Right lobe of liver (tissue), 4 donors: ENCODE measurements at regions not wholly inside any gene's neighbourhood (a gene's known extent, or its start where the extent isn't known, plus 50 kb on each side); places are given as distances from the start of the nearest gene placed in this dataset.

Experiments used
- CTCF ChIP-seq, 4 donors: fragments of 200-600 bp in 3 of 4; fragments of 450-650 bp in 1 of 4; IDR thresholded peaks; one replicate each; pipeline versions ENCODE4 v1.5.1 to v1.8.0; 2016 to 2022; ENCODE audit warnings: antibody characterized with exemption in 4 of 4, mild to moderate bottlenecking in 2 of 4
- POLR2A ChIP-seq: fragments of 450-650 bp; IDR thresholded peaks from one replicate; pipeline ENCODE4 v1.6.1; 2017; ENCODE audit warnings: antibody characterized with exemption, mild to moderate bottlenecking
- donor health status: DM: no; HTN: no; CAD: no.
- donor health status: DM: no; HTN: no; CAD: no.
- donor health status: DM: no; HTN: yes; CAD: no.

DNA sequence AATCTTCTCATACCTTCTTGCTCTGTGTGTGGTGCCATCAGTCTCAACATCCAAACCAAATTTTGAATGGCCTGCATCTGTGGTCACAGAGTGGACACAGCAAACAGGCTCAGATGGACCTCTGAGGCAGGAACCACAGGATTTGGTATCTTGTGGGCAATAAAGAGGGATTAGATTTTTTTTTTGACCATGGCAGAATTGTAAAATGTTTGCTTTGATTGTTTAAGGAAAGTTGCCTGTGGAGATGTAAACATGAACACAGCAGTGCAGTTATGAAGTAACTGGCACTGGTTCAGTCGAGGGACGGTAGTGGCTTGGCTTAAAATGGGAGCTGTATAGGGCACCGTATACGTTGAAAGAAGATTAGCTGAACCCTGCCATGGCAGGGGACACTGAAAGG is 464.7 kb downstream of the SH2D4B start:
- TF ChIP-seq CTCF (IDR thresholded peaks at IDR 0.05) (no peak), POLR2A (no peak)
